Stomach (tissue), 8 donors: ENCODE measurements at regions not wholly inside any gene's neighbourhood (a gene's known extent, or its start where the extent isn't known, plus 50 kb on each side); places are given as distances from the start of the nearest gene placed in this dataset.

ENCODE experiments used
- DNase-seq, 2 donors: peaks; one replicate each; pipeline versions ENCODE4 v3.0.0 to v3.0.0-alpha.2; 2013 to 2019
- H3K27ac ChIP-seq, 5 donors: fragments of 200-600 bp in 4 of 5; sonication (generic) in 4 of 5; one replicate each; pipeline ENCODE4 v1.5.1; 2013 to 2019; ENCODE audit warnings: mild to moderate bottlenecking in 1 of 5, moderate library complexity in 1 of 5
- H3K27me3 ChIP-seq, 3 donors: fragments of 200-600 bp; sonication (generic); one replicate each; pipeline ENCODE4 v1.5.1; 2017 to 2019; ENCODE audit warnings: mixed run types in 1 of 3
- H3K36me3 ChIP-seq, 4 donors: fragments of 200-600 bp; sonication (generic); 1 replicate in 3 of 4; 2 replicates in 1 of 4; pipeline ENCODE4 v1.5.1; 2016 to 2019
- H3K4me1 ChIP-seq, 4 donors: fragments of 200-600 bp; sonication (generic); one replicate each; pipeline ENCODE4 v1.5.1; 2016 to 2019
- H3K4me3 ChIP-seq, 4 donors: fragments of 200-600 bp; sonication (generic) in 3 of 4; one replicate each; pipeline ENCODE4 v1.5.1; 2016 to 2019; ENCODE audit warnings: mild to moderate bottlenecking in 1 of 4
- H3K9me3 ChIP-seq, 4 donors: fragments of 200-600 bp; sonication (generic); one replicate each; pipeline ENCODE4 v1.5.1; 2016 to 2019
- EP300 ChIP-seq: sonication (generic); formaldehyde crosslinking; IDR thresholded peaks from one replicate; pipeline ENCODE4 v1.6.1; 2017; ENCODE audit warnings: antibody characterized with exemption
- POLR2A ChIP-seq, 4 donors: fragments of 450-650 bp; IDR thresholded peaks; one replicate each; pipeline ENCODE4 v1.6.1; 2016; ENCODE audit warnings: antibody characterized with exemption in 4 of 4, control low read depth in 2 of 4, mild to moderate bottlenecking in 1 of 4, moderate library complexity in 1 of 4
- POLR2AphosphoS5 ChIP-seq, 3 donors: sonication (generic); formaldehyde crosslinking; IDR thresholded peaks; one replicate each; pipeline ENCODE4 v1.6.1; 2016; ENCODE audit warnings: antibody characterized with exemption in 3 of 3
- WGBS, 5 donors: extraction: QIAGEN DNeasy Blood & Tissue Kit in 3 of 5; methylation state at CpG; one replicate each; pipeline versions ENCODE4 v1.1.5 to v1.1.7; 2013 to 2018; 5-methylcytosine and 5-hydroxymethylcytosine counted together
- intact Hi-C: fragments of 100-400 bp; cut with DNase I; formaldehyde crosslinking; loops from one replicate; pipeline ENCODE4 v1.15.1; 2023; ENCODE audit warnings: low total_unique reads
- TF ChIP-seq, protein P1 (sequence below), 7 experiments: fragments of 450-650 bp in 4 of 7; fragments of 200-600 bp in 3 of 7; sonication (generic) in 3 of 7; IDR thresholded peaks; one replicate each; pipeline ENCODE4 v1.5.1; 2016 to 2019; ENCODE audit warnings: antibody characterized with exemption in 7 of 7, control low read depth in 2 of 7, mild to moderate bottlenecking in 1 of 7
- donor health status: healthy with polysubstance abuse.
- donor health status: Bipolar disorder and iron deficiency.
- donor health status: healthy.

DNA sequence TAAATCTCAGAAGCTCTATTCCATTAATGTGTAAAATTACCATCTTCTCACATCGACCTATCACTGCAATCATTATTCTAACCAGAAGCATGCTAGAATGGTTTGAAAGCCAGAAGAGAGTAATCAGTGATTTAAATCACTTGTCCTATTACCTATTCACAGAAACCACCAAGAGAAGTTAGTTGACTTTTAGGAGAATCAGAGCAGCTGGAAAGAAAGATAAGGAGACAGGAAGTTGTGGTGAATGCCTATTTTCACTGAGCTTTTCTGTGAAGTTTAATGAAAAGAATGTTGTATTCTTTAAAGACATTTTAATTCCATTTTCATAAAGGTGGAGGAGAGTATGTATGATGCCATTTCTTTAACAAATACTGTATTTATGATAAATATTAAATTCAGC is 352.6 kb upstream of the CRIM1 start:
- TF ChIP-seq POLR2A (IDR thresholded peaks at IDR 0.05) (no peak), POLR2AphosphoS5 (IDR thresholded peaks at IDR 0.05) (no peak), EP300 (no peak)
- TF ChIP-seq, protein P1, sequence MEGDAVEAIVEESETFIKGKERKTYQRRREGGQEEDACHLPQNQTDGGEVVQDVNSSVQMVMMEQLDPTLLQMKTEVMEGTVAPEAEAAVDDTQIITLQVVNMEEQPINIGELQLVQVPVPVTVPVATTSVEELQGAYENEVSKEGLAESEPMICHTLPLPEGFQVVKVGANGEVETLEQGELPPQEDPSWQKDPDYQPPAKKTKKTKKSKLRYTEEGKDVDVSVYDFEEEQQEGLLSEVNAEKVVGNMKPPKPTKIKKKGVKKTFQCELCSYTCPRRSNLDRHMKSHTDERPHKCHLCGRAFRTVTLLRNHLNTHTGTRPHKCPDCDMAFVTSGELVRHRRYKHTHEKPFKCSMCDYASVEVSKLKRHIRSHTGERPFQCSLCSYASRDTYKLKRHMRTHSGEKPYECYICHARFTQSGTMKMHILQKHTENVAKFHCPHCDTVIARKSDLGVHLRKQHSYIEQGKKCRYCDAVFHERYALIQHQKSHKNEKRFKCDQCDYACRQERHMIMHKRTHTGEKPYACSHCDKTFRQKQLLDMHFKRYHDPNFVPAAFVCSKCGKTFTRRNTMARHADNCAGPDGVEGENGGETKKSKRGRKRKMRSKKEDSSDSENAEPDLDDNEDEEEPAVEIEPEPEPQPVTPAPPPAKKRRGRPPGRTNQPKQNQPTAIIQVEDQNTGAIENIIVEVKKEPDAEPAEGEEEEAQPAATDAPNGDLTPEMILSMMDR (IDR thresholded peaks at IDR 0.05): no peak
- WGBS, 5 donors: 33 to 56% (median 46%) methylated on average over 1 of the region's 1 CpG
- Histone ChIP-seq H3K4me3 (no peak overlapping the region), H3K9me3 (no peaks in the 10 kb centered on the region), H3K36me3 (no peaks in the 10 kb centered on the region), H3K27me3 (no peaks in the 10 kb centered on the region), H3K4me1 (no peaks in the 10 kb centered on the region), H3K27ac (no peak overlapping the region)
- intact Hi-C loops: no loop called here
- DNase-seq: no peak

DNA sequence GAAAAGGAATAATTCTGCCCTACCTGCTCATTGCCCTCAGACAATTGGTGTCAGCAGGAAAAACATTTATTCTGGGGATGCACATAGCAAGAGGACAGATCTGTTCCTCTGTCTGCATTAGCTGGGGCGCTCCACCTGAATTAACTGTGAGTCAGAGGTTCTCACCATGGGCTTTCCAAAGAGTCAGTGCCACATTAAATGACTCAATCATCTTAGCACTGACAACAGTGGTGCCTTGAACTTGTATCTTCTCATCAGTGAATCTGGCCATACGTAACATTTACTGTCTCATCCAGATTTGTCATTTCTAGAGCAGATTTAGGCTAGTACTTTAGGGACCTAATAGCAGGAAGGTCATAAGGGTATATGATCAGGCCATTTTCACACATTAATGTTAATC is 358.1 kb upstream of the CRIM1 start:
- Histone ChIP-seq H3K27ac (no peak overlapping the region), H3K36me3 (no peaks in the 10 kb centered on the region), H3K4me1 (no peaks in the 10 kb centered on the region), H3K27me3 (no peaks in the 10 kb centered on the region), H3K4me3 (no peak overlapping the region), H3K9me3 (peaks cover 0 to 4% (median 0%) of the 10 kb centered on the region in 4 donors)
- WGBS, 5 donors: 86 to 98% (median 88%) methylated on average over 2 of the region's 2 CpGs
- DNase-seq: no peak
- no peak for TF ChIP-seq POLR2AphosphoS5 (IDR thresholded peaks at IDR 0.05)
- TF ChIP-seq, protein P1 (IDR thresholded peaks at IDR 0.05): no peak
- no peak for TF ChIP-seq EP300
- no peak for TF ChIP-seq POLR2A (IDR thresholded peaks at IDR 0.05)
- intact Hi-C loops: no loop called here

DNA sequence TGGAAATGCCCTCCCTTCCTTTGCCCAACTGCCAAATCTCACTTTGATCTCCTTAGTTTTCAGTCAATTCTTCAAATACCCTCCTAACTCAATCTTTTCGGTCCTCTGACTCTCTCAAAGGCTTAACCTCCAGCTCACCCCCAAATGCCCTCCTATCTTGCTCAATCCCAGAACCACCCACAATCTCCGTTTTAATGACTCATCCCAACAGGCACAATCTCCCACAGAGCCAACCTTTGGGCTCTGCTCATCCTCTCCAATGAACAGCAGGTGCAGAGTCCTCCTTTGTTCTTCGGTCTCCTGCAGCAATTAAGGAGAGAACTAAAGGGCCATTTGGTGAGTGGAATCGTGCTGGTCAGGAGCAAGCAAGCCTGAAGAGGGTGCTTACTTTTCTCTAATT is 366.1 kb upstream of the CRIM1 start:
- WGBS, 5 donors: 47 to 54% (median 48%) methylated on average over 4 of the region's 4 CpGs
- TF ChIP-seq POLR2A (IDR thresholded peaks at IDR 0.05) (no peak), POLR2AphosphoS5 (IDR thresholded peaks at IDR 0.05) (no peak), EP300 (no peak)
- TF ChIP-seq, protein P1 (IDR thresholded peaks at IDR 0.05): no peak
- Histone ChIP-seq H3K27ac (no peak overlapping the region), H3K4me3 (no peak overlapping the region), H3K36me3 (no peaks in the 10 kb centered on the region), H3K27me3 (no peaks in the 10 kb centered on the region), H3K4me1 (no peaks in the 10 kb centered on the region), H3K9me3 (no peaks in the 10 kb centered on the region)
- no peak for DNase-seq
- intact Hi-C loops: no loop called here

DNA sequence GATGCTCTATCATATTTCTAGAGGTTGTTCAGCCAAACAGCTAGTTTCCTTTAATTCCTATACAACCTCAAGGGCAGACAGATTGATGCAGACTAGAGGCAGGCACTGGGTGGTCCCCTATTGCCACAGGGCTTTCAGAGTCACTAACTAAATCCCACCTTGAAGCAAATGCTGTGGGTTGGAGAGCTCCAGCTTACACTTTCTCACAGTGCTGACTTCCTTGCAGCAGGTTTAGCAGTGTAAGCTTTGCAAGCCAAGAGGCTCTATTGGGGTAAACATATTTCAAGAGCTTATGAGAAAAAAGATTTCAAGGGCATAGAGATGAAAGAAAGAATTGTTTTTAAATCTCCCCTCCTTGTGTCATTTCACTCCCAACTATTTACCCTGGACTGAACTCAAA is 366.5 kb upstream of the CRIM1 start:
- H3K9me3 ChIP-seq: no peaks in the 10 kb centered on the region
- intact Hi-C loops: no loop called here
- H3K36me3 ChIP-seq: no peaks in the 10 kb centered on the region
- TF ChIP-seq POLR2A (IDR thresholded peaks at IDR 0.05) (no peak), EP300 (no peak), POLR2AphosphoS5 (IDR thresholded peaks at IDR 0.05) (no peak)
- TF ChIP-seq, protein P1 (IDR thresholded peaks at IDR 0.05): no peak
- no peak for DNase-seq
- H3K4me3 ChIP-seq: no peak overlapping the region
- H3K27ac ChIP-seq: no peak overlapping the region
- no peaks in the 10 kb centered on the region for H3K4me1 ChIP-seq
- H3K27me3 ChIP-seq: no peaks in the 10 kb centered on the region
